ENCODE measurements at regions not wholly inside any gene's neighbourhood (a gene's known extent, or its start where the extent isn't known, plus 50 kb on each side); places are given as distances from the start of the nearest gene placed in this dataset.

DNA sequence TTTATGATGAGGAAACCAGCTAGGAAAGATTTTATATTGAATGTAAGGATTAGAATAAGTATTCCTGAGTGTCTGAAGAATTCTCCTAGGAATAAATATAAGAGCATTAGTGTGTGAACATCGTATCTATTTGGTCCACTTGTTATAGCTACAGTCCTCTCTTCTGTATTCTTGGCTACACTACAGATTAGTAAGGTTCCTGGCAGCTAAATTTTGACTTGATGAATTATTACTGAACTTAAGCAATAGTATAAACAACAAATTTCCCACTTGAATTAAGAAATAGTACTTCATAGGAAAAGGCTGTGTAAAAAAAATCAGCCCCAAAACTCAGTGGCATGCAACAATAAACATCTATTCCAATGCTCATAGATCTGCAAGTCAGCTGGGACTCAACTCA is 138.4 kb upstream of the G2E3 start:
- Mint-ChIP-seq H3K4me3 (no peak overlapping the region), H3K4me1 (ENCODE audit: low read depth) (no peaks in the 10 kb centered on the region), H3K27ac (no peak overlapping the region), H3K36me3 (ENCODE audit: low read depth) (no peaks in the 10 kb centered on the region), H3K9me3 (no peaks in the 10 kb centered on the region), H3K27me3 (ENCODE audit: low read depth) (peaks cover 10% of the 10 kb centered on the region)
- no peak for DNase-seq
- intact Hi-C loops (cut with micrococcal nuclease), result no loop called here
- CTCF ChIA-PET, result no interaction called here

DNA sequence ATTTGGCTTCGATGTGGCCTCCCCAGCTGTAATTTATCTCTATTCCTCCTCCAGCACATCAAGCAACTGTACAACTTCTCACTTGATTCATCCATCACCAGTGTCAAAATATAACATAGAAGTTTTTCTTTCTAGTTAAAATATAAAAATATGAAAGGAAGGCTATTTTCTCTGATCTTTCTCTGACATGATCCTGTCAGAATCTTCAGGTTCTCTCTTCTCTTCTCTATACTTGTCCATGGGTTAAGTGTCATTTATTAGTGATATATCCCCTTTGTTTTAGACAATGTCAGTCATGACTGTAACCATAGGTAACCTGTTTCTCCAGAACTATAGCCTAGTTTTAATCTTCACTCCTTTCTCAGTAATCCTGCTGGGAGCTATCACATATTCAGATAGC is 132.5 kb upstream of the G2E3 start:
- H3K27me3 Mint-ChIP-seq (ENCODE audit: low read depth), result peaks cover 17% of the 10 kb centered on the region
- no peak overlapping the region for H3K27ac Mint-ChIP-seq
- intact Hi-C loops (cut with micrococcal nuclease), result no loop called here
- no peaks in the 10 kb centered on the region for H3K9me3 Mint-ChIP-seq
- CTCF ChIA-PET, result no interaction called here
- no peak for DNase-seq
- H3K36me3 Mint-ChIP-seq (ENCODE audit: low read depth), result no peaks in the 10 kb centered on the region
- H3K4me1 Mint-ChIP-seq (ENCODE audit: low read depth), result no peaks in the 10 kb centered on the region
- H3K4me3 Mint-ChIP-seq, result no peak overlapping the region

DNA sequence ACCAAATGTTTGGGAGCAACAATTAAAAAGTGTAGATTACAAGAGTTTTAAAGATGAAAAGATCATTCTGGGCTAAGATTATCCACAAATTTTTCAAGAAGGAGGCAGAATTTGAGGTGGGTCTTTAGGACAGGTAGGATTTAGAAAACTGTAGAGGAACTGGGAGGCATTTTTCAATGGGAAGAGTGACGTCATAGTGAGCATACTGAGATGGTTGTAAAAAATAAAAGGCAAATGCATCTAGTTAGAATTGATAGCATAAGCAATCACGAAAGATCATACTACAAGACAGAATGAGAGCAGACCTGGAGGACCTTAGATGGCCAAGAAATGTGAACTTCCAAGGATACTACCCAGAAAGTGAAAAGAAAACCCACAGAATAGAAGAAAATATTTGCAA is 131.6 kb upstream of the G2E3 start:
- Mint-ChIP-seq H3K4me1 (ENCODE audit: low read depth) (no peaks in the 10 kb centered on the region), H3K4me3 (no peak overlapping the region), H3K27me3 (ENCODE audit: low read depth) (peaks cover 17% of the 10 kb centered on the region), H3K36me3 (ENCODE audit: low read depth) (no peaks in the 10 kb centered on the region), H3K27ac (no peak overlapping the region), H3K9me3 (no peaks in the 10 kb centered on the region)
- CTCF ChIA-PET, result no interaction called here
- intact Hi-C loops (cut with micrococcal nuclease), result no loop called here
- no peak for DNase-seq

DNA sequence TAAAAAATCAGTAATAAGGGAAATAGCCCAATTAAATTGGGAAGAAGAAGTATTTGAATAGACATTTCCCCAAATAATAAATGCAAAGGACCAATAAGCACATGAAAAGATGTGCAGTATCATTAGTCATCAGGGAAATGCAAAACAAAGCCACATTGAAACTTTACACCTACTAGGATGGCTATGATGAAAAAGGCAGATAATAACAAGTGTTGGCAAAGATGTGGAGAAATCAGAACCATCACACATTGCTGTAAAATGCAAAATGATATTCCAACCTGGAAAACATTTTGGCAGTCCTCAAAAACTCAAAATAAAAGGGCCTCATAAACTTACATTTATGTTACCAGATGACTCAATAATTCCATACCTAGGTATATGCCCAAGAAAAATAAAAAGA is 131.1 kb upstream of the G2E3 start:
- CTCF ChIA-PET, result no interaction called here
- H3K27me3 Mint-ChIP-seq (ENCODE audit: low read depth), result peaks cover 17% of the 10 kb centered on the region
- no peak overlapping the region for H3K27ac Mint-ChIP-seq
- no peak for DNase-seq
- no peak overlapping the region for H3K4me3 Mint-ChIP-seq
- H3K4me1 Mint-ChIP-seq (ENCODE audit: low read depth), result no peaks in the 10 kb centered on the region
- H3K36me3 Mint-ChIP-seq (ENCODE audit: low read depth), result no peaks in the 10 kb centered on the region
- intact Hi-C loops (cut with micrococcal nuclease), result no loop called here
- H3K9me3 Mint-ChIP-seq, result no peaks in the 10 kb centered on the region

DNA sequence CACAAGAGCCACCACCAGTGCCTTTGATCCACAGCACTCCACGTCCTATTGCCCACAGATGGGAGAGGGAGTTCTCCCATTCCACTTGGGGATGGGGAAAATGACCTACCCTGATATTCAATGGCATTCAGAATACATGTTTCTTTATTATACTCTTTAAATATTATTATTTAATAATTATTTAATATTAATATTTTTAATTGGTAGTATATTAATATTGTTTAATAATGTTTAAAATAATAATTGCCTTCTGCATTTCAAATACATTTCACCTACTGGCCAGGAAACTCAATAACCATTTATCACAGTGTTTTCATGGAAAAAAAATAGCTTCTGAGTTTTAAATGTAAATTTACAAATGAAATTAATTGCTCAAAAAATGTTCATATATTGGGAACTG is 127.4 kb upstream of the G2E3 start:
- intact Hi-C loops (cut with micrococcal nuclease), result no loop called here
- Mint-ChIP-seq H3K27me3 (ENCODE audit: low read depth) (peaks cover 9% of the 10 kb centered on the region), H3K9me3 (no peaks in the 10 kb centered on the region), H3K27ac (no peak overlapping the region), H3K4me3 (no peak overlapping the region), H3K4me1 (ENCODE audit: low read depth) (no peaks in the 10 kb centered on the region), H3K36me3 (ENCODE audit: low read depth) (no peaks in the 10 kb centered on the region)
- no peak for DNase-seq
- CTCF ChIA-PET, result no interaction called here

DNA sequence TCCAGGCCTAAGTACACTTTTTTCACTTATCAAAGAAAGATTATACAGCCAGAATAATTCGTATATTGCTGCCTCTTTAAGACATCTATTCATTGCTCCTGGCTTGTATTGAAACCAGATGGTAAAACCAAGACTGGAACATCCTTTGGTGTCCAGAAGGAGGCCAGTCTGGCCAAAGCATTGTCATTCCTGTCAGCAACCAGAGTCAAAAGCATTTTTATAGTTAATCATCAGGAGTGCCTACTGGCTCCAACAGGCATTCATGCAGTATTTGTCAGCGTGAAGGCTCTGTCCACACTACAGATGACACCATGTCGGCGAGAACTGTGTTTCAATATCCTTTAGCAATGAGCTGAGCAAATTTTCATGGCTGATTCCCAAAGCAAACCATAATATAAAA is 118.0 kb upstream of the G2E3 start:
- Mint-ChIP-seq H3K4me1 (ENCODE audit: low read depth) (no peaks in the 10 kb centered on the region), H3K4me3 (no peak overlapping the region), H3K9me3 (no peaks in the 10 kb centered on the region), H3K27ac (no peak overlapping the region), H3K36me3 (ENCODE audit: low read depth) (no peaks in the 10 kb centered on the region), H3K27me3 (ENCODE audit: low read depth) (peaks cover 2% of the 10 kb centered on the region)
- DNase-seq, result no peak
- intact Hi-C loops (cut with micrococcal nuclease), result loop anchor here (5.0 to 10.0 kb wide), 3 partner anchors 64 to 1686 kb away; no protein-coding TSS in a partner anchor
- CTCF ChIA-PET, result interaction anchor here (1.3 kb wide), 1 partner anchor 12 kb away, joined by 3 read pairs; no protein-coding TSS in a partner anchor

DNA sequence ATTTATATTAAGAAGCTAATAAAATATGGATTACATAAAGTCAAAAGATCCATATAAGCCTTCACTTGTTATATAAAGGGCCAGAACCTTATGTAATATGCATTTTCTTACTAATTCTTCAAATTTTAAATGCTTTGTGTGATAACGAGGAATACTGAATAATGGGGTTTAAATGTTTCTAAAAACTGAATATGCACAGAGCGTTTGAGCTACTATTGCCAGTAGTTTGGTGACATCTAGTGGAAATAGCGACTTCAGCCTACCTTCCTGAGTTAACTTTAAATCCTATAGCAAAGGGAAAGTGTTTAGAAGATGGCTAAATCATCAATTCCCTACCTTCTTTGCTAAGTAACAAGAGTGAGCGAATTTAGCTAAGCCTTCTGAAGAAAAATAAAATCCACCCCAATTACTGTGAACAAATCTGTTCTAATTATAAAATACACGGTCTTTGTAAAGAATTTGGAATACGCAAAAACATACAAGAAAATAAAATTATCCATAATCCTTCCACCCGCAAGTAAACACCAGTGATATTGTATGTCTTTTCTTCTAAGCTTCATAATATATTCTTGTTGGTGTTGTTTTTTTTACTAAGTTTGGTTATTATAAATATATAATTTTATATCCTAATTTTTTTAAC is 115.5 kb upstream of the G2E3 start:
- no peak overlapping the region for H3K4me3 Mint-ChIP-seq
- H3K27ac Mint-ChIP-seq, result no peak overlapping the region
- CTCF ChIA-PET, result interaction anchor here (0.8 to 2.2 kb wide), 3 partner anchors 11 to 75 kb away, joined by 3 to 12 read pairs (median 3); no protein-coding TSS in a partner anchor
- no peaks in the 10 kb centered on the region for H3K36me3 Mint-ChIP-seq (ENCODE audit: low read depth)
- intact Hi-C loops (cut with micrococcal nuclease), result loop anchor here (5.0 to 10.0 kb wide), 3 partner anchors 66 to 1689 kb away; no protein-coding TSS in a partner anchor
- H3K27me3 Mint-ChIP-seq (ENCODE audit: low read depth), result peaks cover 2% of the 10 kb centered on the region
- DNase-seq, result no peak
- no peaks in the 10 kb centered on the region for H3K9me3 Mint-ChIP-seq
- H3K4me1 Mint-ChIP-seq (ENCODE audit: low read depth), result no peaks in the 10 kb centered on the region

DNA sequence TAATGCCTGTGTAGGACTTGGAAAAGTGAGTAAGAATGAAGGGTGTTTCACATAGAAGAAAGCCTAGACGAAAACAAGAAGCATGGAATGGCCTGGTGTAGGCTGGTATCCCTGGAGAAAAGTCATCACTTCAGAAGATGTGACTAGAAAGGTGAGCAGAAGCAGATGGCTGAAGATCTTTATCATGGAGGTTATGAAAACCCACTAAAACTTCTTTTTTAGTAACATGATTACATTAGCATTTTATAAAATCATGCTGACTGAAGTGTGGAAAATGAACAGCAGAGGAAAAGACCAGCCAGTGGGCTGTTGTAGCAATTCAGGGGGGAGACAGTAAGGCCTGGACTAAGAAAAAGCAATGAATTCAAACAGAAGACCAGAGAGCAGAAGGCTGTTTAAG is 114.5 kb upstream of the G2E3 start:
- no peak for DNase-seq
- no peak overlapping the region for H3K27ac Mint-ChIP-seq
- intact Hi-C loops (cut with micrococcal nuclease), result loop anchor here (5.0 to 10.0 kb wide), 3 partner anchors 67 to 1690 kb away; no protein-coding TSS in a partner anchor
- H3K4me3 Mint-ChIP-seq, result no peak overlapping the region
- CTCF ChIA-PET, result interaction anchor here (1.4 kb wide), 1 partner anchor 69 kb away, joined by 3 read pairs; no protein-coding TSS in a partner anchor
- peaks cover 2% of the 10 kb centered on the region for H3K27me3 Mint-ChIP-seq (ENCODE audit: low read depth)
- no peaks in the 10 kb centered on the region for H3K9me3 Mint-ChIP-seq
- H3K4me1 Mint-ChIP-seq (ENCODE audit: low read depth), result no peaks in the 10 kb centered on the region
- no peaks in the 10 kb centered on the region for H3K36me3 Mint-ChIP-seq (ENCODE audit: low read depth)

DNA sequence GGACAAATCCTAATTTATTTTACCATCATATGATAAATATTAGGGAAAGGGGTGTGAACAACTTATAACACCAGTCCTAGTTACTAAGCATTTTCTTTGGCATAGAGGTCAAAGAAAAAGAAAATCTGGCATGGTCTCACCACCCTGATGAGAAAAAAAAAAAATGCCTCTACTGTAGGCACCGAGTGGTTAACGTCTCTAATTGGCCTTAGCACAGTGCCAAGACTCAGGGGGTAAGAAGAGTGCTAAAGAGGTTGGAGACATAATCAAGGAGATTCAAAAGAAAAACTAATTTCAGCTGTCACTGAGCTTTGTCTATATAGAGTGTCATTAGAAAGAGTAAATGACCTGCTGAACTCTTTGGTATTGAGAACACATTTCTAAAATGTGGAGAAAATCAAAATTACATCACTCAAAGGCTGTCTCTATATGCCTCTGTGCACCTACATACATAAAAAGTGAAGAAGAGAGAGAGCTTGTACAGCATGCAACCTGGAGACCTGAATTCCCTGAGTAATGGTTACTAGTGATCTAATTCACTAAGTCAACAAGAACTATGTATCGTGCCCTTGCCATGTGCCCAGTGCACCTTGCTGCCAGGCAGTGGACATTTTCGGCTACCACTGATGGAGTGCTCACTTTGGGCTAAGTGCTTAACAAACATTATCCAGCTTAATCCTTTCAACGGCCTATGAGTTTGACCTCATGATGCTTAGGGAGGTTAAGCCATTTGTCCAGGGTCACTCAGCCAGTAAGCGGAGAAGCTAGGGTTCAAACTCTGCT is 113.8 kb upstream of the G2E3 start:
- no peak for DNase-seq
- H3K27ac Mint-ChIP-seq, result no peak overlapping the region
- peaks cover 2% of the 10 kb centered on the region for H3K27me3 Mint-ChIP-seq (ENCODE audit: low read depth)
- H3K4me1 Mint-ChIP-seq (ENCODE audit: low read depth), result no peaks in the 10 kb centered on the region
- H3K4me3 Mint-ChIP-seq, result no peak overlapping the region
- intact Hi-C loops (cut with micrococcal nuclease), result loop anchor here (10.0 kb wide), 2 partner anchors 900 to 1690 kb away; no protein-coding TSS in a partner anchor
- CTCF ChIA-PET, result interaction anchor here (0.6 to 1.4 kb wide), 2 partner anchors 70 to 298 kb away, joined by 3 to 5 read pairs; no protein-coding TSS in a partner anchor
- no peaks in the 10 kb centered on the region for H3K9me3 Mint-ChIP-seq
- H3K36me3 Mint-ChIP-seq (ENCODE audit: low read depth), result no peaks in the 10 kb centered on the region

DNA sequence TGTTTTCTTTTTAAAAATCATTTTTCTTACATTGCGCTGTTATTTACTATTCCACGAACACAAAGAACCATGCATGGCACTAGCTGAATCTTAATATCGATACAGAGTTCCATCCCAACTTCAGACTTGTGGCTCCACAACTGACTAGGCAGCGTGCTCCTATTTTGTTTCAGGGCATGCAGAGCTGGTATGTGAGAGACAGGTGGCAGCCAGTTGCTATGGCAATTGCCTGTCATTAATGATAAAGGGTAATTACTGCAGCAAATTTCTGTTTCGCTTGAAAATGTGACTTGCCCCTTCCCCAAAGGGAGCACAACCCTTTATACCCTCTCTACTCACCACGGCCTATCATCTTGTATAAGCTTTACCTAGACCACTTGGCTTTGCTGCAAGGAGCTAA is 113.1 kb upstream of the G2E3 start:
- DNase-seq, result no peak
- intact Hi-C loops (cut with micrococcal nuclease), result loop anchor here (10.0 kb wide), 2 partner anchors 901 to 1691 kb away; no protein-coding TSS in a partner anchor
- CTCF ChIA-PET, result interaction anchor here (0.6 to 0.7 kb wide), 2 partner anchors 9 to 299 kb away, joined by 3 to 5 read pairs; no protein-coding TSS in a partner anchor
- H3K36me3 Mint-ChIP-seq (ENCODE audit: low read depth), result no peaks in the 10 kb centered on the region
- H3K9me3 Mint-ChIP-seq, result no peaks in the 10 kb centered on the region
- H3K4me1 Mint-ChIP-seq (ENCODE audit: low read depth), result no peaks in the 10 kb centered on the region
- no peak overlapping the region for H3K27ac Mint-ChIP-seq
- H3K4me3 Mint-ChIP-seq, result no peak overlapping the region
- peaks cover 2% of the 10 kb centered on the region for H3K27me3 Mint-ChIP-seq (ENCODE audit: low read depth)

DNA sequence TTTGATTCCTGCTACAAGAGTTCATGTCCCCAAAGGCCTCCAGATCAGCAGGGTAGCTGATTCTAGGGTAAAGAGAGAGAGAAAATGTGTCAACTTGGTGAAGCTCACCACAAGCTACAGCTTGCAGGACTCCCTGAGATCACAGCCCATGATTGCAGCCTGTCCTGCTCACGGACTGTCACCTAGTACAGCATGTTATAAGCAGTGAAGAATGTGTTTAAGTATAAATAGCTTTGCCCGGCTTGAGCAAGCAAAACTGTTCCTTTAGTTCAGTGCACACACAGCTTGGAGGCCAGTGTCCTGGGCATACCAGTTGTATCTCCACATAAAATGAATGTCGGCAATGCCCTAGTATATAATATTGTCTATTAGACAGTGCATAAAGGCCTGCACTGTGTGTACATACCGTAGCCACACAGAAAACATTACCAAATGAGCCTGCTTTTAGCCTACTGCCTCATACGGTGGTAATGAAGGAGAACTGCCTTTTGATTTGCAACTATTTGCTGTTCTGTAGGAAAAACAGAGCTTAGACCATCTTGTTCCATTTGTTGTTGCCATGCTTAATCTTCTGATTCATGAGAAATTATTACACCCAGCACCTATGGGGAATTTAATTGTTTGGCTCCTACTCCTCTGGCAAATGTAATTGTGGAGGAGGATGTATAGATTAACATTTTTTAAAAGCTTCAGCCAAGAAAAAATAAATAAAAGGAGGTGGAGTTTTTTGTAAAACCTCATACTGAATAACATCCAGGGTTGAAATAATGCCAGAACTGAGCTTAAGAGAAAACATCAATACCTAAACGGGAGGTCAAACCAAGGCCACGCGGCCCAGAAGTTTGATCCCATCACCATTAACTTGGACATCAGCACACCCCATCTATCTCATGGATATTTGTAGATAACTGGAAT is 108.1 kb upstream of the G2E3 start:
- intact Hi-C loops (cut with micrococcal nuclease), result no loop called here
- no peaks in the 10 kb centered on the region for H3K36me3 Mint-ChIP-seq (ENCODE audit: low read depth)
- CTCF ChIA-PET, result interaction anchor here (0.8 kb wide), 1 partner anchor 70 kb away, joined by 4 read pairs; no protein-coding TSS in a partner anchor

DNA sequence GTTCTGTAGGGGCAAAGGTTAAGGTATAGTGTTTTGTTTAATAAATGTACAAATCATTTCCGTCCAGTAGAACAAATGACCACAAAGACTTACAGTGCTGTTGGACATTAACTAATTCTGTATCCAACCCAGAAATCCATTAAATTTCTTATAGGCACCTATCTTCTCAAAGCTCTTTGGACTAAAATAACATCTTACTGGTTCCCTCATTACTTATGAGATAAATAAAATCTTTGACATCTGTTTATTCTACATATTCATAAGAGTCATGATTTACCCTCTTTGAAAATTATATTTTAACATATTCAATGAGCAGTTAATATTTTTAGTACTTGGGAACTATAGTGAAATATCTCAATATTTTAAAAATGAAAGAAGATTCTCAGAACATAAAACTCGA is 102.7 kb upstream of the G2E3 start:
- no peak overlapping the region for H3K27ac Mint-ChIP-seq
- CTCF ChIA-PET, result no interaction called here
- H3K4me1 Mint-ChIP-seq (ENCODE audit: low read depth), result no peaks in the 10 kb centered on the region
- no peaks in the 10 kb centered on the region for H3K36me3 Mint-ChIP-seq (ENCODE audit: low read depth)
- H3K27me3 Mint-ChIP-seq (ENCODE audit: low read depth), result no peaks in the 10 kb centered on the region
- H3K9me3 Mint-ChIP-seq, result no peaks in the 10 kb centered on the region
- intact Hi-C loops (cut with micrococcal nuclease), result no loop called here
- DNase-seq, result no peak
- H3K4me3 Mint-ChIP-seq, result no peak overlapping the region

More for the DNA sequence above, 108.1 kb upstream of the G2E3 start:
- no peak overlapping the region for H3K27ac Mint-ChIP-seq
- no peak for DNase-seq
- H3K4me3 Mint-ChIP-seq, result no peak overlapping the region
- no peaks in the 10 kb centered on the region for H3K27me3 Mint-ChIP-seq (ENCODE audit: low read depth)
- H3K4me1 Mint-ChIP-seq (ENCODE audit: low read depth), result no peaks in the 10 kb centered on the region
- H3K9me3 Mint-ChIP-seq, result no peaks in the 10 kb centered on the region
